ENCODE measurements at regions not wholly inside any gene's neighbourhood (a gene's known extent, or its start where the extent isn't known, plus 50 kb on each side); places are given as distances from the start of the nearest gene placed in this dataset.

DNA sequence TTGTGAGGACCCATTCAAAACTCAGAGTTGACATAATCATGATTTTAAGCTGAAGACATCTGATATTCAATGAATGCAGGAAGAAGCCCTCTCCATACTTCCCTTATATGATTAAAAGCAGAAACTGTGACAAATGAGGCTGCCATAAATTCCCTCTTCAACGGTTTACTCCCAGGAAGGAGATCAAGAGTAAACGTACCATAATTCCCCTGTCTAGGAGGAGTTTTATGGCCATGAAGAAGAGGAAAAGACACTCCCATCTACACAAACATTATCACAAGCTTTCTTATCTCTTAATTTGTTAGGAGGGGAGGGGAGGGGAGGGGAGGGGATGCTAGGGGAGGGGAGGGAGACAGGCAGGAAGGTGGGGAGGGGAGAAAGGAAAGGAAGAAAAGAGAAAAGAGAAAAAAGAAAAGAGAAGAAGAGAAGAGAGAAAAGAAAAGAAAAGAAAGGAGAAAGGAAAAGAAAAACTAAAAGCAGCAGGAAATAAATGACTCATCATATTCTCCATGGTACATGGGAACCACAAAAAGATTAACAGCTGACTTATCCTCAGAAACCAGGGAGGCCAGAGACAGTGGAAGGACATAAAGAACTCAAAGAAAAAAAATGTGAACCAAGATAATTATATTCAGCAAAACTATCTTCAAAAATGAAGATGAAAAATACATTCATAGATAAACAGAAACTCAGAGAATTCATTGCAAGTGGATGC, 121.6 kb downstream of the ALOX5 start (continued):
- no peak for TF ChIP-seq FIP1L1 (IDR thresholded peaks at IDR 0.05; ENCODE audit: low read depth, low read length, poor library complexity, severe bottlenecking)
- no peak for TF ChIP-seq HNRNPL (IDR thresholded peaks at IDR 0.05; ENCODE audit: low read depth, low read length)
- no peak for TF ChIP-seq BRD4 (IDR thresholded peaks at IDR 0.05)
- no peak for TF ChIP-seq PYGO2 (tag; IDR thresholded peaks at IDR 0.05)
- TF ChIP-seq, protein P1, sequence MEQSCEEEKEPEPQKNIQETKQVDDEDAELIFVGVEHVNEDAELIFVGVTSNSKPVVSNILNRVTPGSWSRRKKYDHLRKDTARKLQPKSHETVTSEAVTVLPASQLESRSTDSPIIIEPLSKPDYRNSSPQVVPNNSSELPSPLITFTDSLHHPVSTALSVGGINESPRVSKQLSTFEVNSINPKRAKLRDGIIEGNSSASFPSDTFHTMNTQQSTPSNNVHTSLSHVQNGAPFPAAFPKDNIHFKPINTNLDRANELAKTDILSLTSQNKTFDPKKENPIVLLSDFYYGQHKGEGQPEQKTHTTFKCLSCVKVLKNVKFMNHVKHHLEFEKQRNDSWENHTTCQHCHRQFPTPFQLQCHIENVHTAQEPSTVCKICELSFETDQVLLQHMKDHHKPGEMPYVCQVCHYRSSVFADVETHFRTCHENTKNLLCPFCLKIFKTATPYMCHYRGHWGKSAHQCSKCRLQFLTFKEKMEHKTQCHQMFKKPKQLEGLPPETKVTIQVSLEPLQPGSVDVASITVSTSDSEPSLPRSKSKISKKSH (CRISPR knock-in tag; IDR thresholded peaks at IDR 0.05) = peak; percentile 84
- TF ChIP-seq NCOA2 (IDR thresholded peaks at IDR 0.05; ENCODE audit: partially characterized antibody in 2 of 2) = no peak
- no peak for TF ChIP-seq RBFOX2 (IDR thresholded peaks at IDR 0.05; ENCODE audit: low read depth, low read length)
- TF ChIP-seq RBM22 (IDR thresholded peaks at IDR 0.05; ENCODE audit: low read depth, low read length, poor library complexity, severe bottlenecking) = no peak
- no peak for TF ChIP-seq SREBF2 (CRISPR knock-in tag; IDR thresholded peaks at IDR 0.05)
- peak; percentile 100 for TF ChIP-seq TRIM28 (IDR thresholded peaks at IDR 0.05)
- TF ChIP-seq, protein P2, sequence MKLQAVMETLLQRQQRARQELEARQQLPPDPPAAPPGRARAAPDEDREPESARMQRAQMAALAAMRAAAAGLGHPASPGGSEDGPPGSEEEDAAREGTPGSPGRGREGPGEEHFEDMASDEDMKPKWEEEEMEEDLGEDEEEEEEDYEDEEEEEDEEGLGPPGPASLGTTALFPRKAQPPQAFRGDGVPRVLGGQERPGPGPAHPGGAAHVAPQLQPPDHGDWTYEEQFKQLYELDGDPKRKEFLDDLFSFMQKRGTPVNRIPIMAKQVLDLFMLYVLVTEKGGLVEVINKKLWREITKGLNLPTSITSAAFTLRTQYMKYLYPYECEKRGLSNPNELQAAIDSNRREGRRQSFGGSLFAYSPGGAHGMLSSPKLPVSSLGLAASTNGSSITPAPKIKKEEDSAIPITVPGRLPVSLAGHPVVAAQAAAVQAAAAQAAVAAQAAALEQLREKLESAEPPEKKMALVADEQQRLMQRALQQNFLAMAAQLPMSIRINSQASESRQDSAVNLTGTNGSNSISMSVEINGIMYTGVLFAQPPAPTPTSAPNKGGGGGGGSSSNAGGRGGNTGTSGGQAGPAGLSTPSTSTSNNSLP (IDR thresholded peaks at IDR 0.05; ENCODE audit: borderline replicate concordance, low read depth, low read length) = 0 out of 2 replicates have a peak, but pooled peaks have one; percentile 54
- no peak for TF ChIP-seq KAT8 (IDR thresholded peaks at IDR 0.05; ENCODE audit: low read depth)
- no peak for TF ChIP-seq DMBX1 (CRISPR knock-in tag; IDR thresholded peaks at IDR 0.05; ENCODE audit: borderline replicate concordance)
- TF ChIP-seq BACH1 (tag; IDR thresholded peaks at IDR 0.05) = peak; percentile 84
- TF ChIP-seq CREBBP (IDR thresholded peaks at IDR 0.05; ENCODE audit: low read depth, low read length) = no peak
- no peak for TF ChIP-seq ZNF23 (CRISPR knock-in tag; IDR thresholded peaks at IDR 0.05)
- TF ChIP-seq POLR2A (conservative IDR thresholded peaks at IDR 0.05) = no peak
- TF ChIP-seq ASH1L (IDR thresholded peaks at IDR 0.05; ENCODE audit: borderline replicate concordance, low read depth, partially characterized antibody) = peak; percentile 43
- TF ChIP-seq, protein P3, sequence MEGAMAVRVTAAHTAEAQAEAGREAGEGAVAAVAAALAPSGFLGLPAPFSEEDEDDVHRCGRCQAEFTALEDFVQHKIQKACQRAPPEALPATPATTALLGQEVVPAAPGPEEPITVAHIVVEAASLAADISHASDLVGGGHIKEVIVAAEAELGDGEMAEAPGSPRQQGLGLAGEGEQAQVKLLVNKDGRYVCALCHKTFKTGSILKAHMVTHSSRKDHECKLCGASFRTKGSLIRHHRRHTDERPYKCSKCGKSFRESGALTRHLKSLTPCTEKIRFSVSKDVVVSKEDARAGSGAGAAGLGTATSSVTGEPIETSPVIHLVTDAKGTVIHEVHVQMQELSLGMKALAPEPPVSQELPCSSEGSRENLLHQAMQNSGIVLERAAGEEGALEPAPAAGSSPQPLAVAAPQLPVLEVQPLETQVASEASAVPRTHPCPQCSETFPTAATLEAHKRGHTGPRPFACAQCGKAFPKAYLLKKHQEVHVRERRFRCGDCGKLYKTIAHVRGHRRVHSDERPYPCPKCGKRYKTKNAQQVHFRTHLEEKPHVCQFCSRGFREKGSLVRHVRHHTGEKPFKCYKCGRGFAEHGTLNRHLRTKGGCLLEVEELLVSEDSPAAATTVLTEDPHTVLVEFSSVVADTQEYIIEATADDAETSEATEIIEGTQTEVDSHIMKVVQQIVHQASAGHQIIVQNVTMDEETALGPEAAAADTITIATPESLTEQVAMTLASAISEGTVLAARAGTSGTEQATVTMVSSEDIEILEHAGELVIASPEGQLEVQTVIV (CRISPR knock-in tag; IDR thresholded peaks at IDR 0.05; ENCODE audit: borderline replicate concordance) = no peak
- no peak for TF ChIP-seq ZKSCAN8 (CRISPR knock-in tag; IDR thresholded peaks at IDR 0.05)
- no peak for TF ChIP-seq L3MBTL2 (IDR thresholded peaks at IDR 0.05)

All from K562 (cell line).